SKM-1 treated with dmso at 0.1 percent for 144 hours (cell line): ENCODE measurements at regions not wholly inside any gene's neighbourhood (a gene's known extent, or its start where the extent isn't known, plus 50 kb on each side); places are given as distances from the start of the nearest gene placed in this dataset.

Experiments
- DNase-seq: peaks from one replicate; lab custom pipeline; 2025; ENCODE audit not compliant: unreplicated experiment; lab: John Stamatoyannopoulos, UW

GRCh38 chr4:160175064-160175643 lies 1072.3 kb downstream of the RAPGEF2 start:
- no peak for DNase-seq

GRCh38 chr4:160180211-160180610 lies 1077.3 kb downstream of the RAPGEF2 start:
- no peak for DNase-seq

GRCh38 chr4:160182727-160183126 lies 1079.8 kb downstream of the RAPGEF2 start:
- no peak for DNase-seq

GRCh38 chr4:160184884-160185283 lies 1082.0 kb downstream of the RAPGEF2 start:
- no peak for DNase-seq

- no peak for DNase-seq
Measured at GRCh38 chr4:160193787-160194186, 1090.9 kb downstream of the RAPGEF2 start.

- no peak for DNase-seq
Measured at GRCh38 chr4:160194716-160195115, 1091.8 kb downstream of the RAPGEF2 start.

GRCh38 chr4:160202802-160203201 lies 1099.9 kb downstream of the RAPGEF2 start:
- DNase-seq, result no peak

- no peak for DNase-seq
Measured at GRCh38 chr4:160212078-160212477, 1109.2 kb downstream of the RAPGEF2 start.

- DNase-seq, result no peak
Measured at GRCh38 chr4:160213366-160213765, 1110.5 kb downstream of the RAPGEF2 start.

- DNase-seq, result no peak
Measured at GRCh38 chr4:160217352-160217751, 1114.5 kb downstream of the RAPGEF2 start.

- no peak for DNase-seq
Measured at GRCh38 chr4:160224049-160224448, 1121.2 kb downstream of the RAPGEF2 start.

GRCh38 chr4:160233141-160233540 lies 1130.3 kb downstream of the RAPGEF2 start:
- no peak for DNase-seq

GRCh38 chr4:160235285-160235684 lies 1132.4 kb downstream of the RAPGEF2 start:
- no peak for DNase-seq

GRCh38 chr4:160235771-160236170 lies 1132.9 kb downstream of the RAPGEF2 start:
- DNase-seq, result no peak

- no peak for DNase-seq
Measured at GRCh38 chr4:160238790-160239189, 1135.9 kb downstream of the RAPGEF2 start.

GRCh38 chr4:160247091-160247656 lies 1144.3 kb downstream of the RAPGEF2 start:
- no peak for DNase-seq

- DNase-seq, result no peak
Measured at GRCh38 chr4:160251522-160252170, 1148.8 kb downstream of the RAPGEF2 start.

GRCh38 chr4:160257318-160257717 lies 1154.4 kb downstream of the RAPGEF2 start:
- no peak for DNase-seq

GRCh38 chr4:160265014-160265413 lies 1162.1 kb downstream of the RAPGEF2 start:
- no peak for DNase-seq

GRCh38 chr4:160265836-160266235 lies 1163.0 kb downstream of the RAPGEF2 start:
- no peak for DNase-seq

GRCh38 chr4:160276785-160277325 lies 1174.0 kb downstream of the RAPGEF2 start:
- no peak for DNase-seq

GRCh38 chr4:160283081-160283480 lies 1180.2 kb downstream of the RAPGEF2 start:
- DNase-seq, result no peak
